NCI-H146 (cell line): ENCODE measurements at regions not wholly inside any gene's neighbourhood (a gene's known extent, or its start where the extent isn't known, plus 50 kb on each side); places are given as distances from the start of the nearest gene placed in this dataset.
"Not testable (repeated sequence)": the region's sequence is repeated elsewhere in the genome, so short reads cannot be mapped to it uniquely, and the experiment has no call there.

ENCODE experiments used
- DNase-seq: peaks from one replicate; lab custom pipeline; 2025; lab: John Stamatoyannopoulos, UW

GRCh38 chr17:34015253-34015652 lies 239.8 kb upstream of the CCL2 start:
- no peak for DNase-seq

GRCh38 chr17:34024386-34024785 lies 230.7 kb upstream of the CCL2 start:
- no peak for DNase-seq

- DNase-seq = no peak
Measured at GRCh38 chr17:34024806-34025551, 230.1 kb upstream of the CCL2 start.

- not testable (repeated sequence) for DNase-seq
Measured at GRCh38 chr17:34030601-34031000, 224.5 kb upstream of the CCL2 start.

- not testable (repeated sequence) for DNase-seq
Measured at GRCh38 chr17:34032305-34032704, 222.8 kb upstream of the CCL2 start.

- DNase-seq = not testable (repeated sequence)
Measured at GRCh38 chr17:34038786-34039185, 216.3 kb upstream of the CCL2 start.

- not testable (repeated sequence) for DNase-seq
Measured at GRCh38 chr17:34039213-34039612, 215.9 kb upstream of the CCL2 start.

- peak; percentile 1 for DNase-seq
Measured at GRCh38 chr17:34039759-34040555, 215.1 kb upstream of the CCL2 start.

GRCh38 chr17:34045990-34046389 lies 209.1 kb upstream of the CCL2 start:
- no peak for DNase-seq

GRCh38 chr17:34051046-34051445 lies 204.0 kb upstream of the CCL2 start:
- no peak for DNase-seq

- DNase-seq = no peak
Measured at GRCh38 chr17:34054495-34054894, 200.6 kb upstream of the CCL2 start.

GRCh38 chr17:34055606-34056005 lies 199.5 kb upstream of the CCL2 start:
- DNase-seq = no peak

GRCh38 chr17:34059423-34060220 lies 195.5 kb upstream of the CCL2 start:
- no peak for DNase-seq

- no peak for DNase-seq
Measured at GRCh38 chr17:34066528-34066927, 188.6 kb upstream of the CCL2 start.

- no peak for DNase-seq
Measured at GRCh38 chr17:34067011-34067410, 188.1 kb upstream of the CCL2 start.

- no peak for DNase-seq
Measured at GRCh38 chr17:34068571-34068970, 186.5 kb upstream of the CCL2 start.

GRCh38 chr17:34070712-34071111 lies 184.4 kb upstream of the CCL2 start:
- no peak for DNase-seq

GRCh38 chr17:34071886-34072420 lies 183.1 kb upstream of the CCL2 start:
- DNase-seq = no peak

- DNase-seq = no peak
Measured at GRCh38 chr17:34075076-34075475, 180.0 kb upstream of the CCL2 start.

- DNase-seq = no peak
Measured at GRCh38 chr17:34076743-34077631, 178.1 kb upstream of the CCL2 start.

- no peak for DNase-seq
Measured at GRCh38 chr17:34081269-34081668, 173.8 kb upstream of the CCL2 start.
